H9 (cell line): ENCODE measurements at regions not wholly inside any gene's neighbourhood (a gene's known extent, or its start where the extent isn't known, plus 50 kb on each side); places are given as distances from the start of the nearest gene placed in this dataset.

Source experiments
- DNase-seq: peaks from one replicate; pipeline ENCODE4 v3.0.0-alpha.2; 2017
- H2AFZ ChIP-seq: one replicate; pipeline ENCODE4 v1.6.1; 2013; ENCODE audit warnings: mild to moderate bottlenecking, low read length, control low read depth, moderate library complexity
- H2AK5ac ChIP-seq: 2 replicates; pipeline ENCODE4 v1.6.1; 2013; ENCODE audit warnings: low read length, control low read depth, mixed read lengths; ENCODE audit not compliant: insufficient read length
- H2BK120ac ChIP-seq: one replicate; pipeline ENCODE4 v1.6.1; 2013; ENCODE audit warnings: low read depth, mild to moderate bottlenecking, low read length, control low read depth, inconsistent platforms; ENCODE audit not compliant: poor library complexity, severe bottlenecking
- H2BK12ac ChIP-seq: 2 replicates; pipeline ENCODE4 v1.6.1; 2013; ENCODE audit warnings: low read length, control low read depth, mixed read lengths, low read depth; ENCODE audit not compliant: insufficient read length
- H2BK15ac ChIP-seq: 2 replicates; pipeline ENCODE4 v1.6.1; 2013; ENCODE audit warnings: low read depth, low read length, control low read depth
- H2BK20ac ChIP-seq: one replicate; pipeline ENCODE4 v1.6.1; 2013; ENCODE audit warnings: low read depth, mild to moderate bottlenecking, low read length, control low read depth, inconsistent platforms; ENCODE audit not compliant: poor library complexity, severe bottlenecking
- H2BK5ac ChIP-seq: 2 replicates; pipeline ENCODE4 v1.6.1; 2013; ENCODE audit warnings: low read length, control low read depth, mixed read lengths; ENCODE audit not compliant: insufficient read length
- H3K14ac ChIP-seq: 2 replicates; pipeline ENCODE4 v1.6.1; 2013; ENCODE audit warnings: low read length, control low read depth; ENCODE audit not compliant: insufficient read depth
- H3K18ac ChIP-seq: 2 replicates; pipeline ENCODE4 v1.6.1; 2013; ENCODE audit warnings: low read depth, mild to moderate bottlenecking, mixed read lengths, low read length, control low read depth; ENCODE audit not compliant: insufficient read length
- H3K23ac ChIP-seq: 2 replicates; pipeline ENCODE4 v1.6.1; 2013; ENCODE audit warnings: low read length, control low read depth, mixed read lengths, low read depth; ENCODE audit not compliant: insufficient read length
- H3K23me2 ChIP-seq: 2 replicates; pipeline ENCODE4 v1.6.1; 2013; ENCODE audit warnings: low read depth, mild to moderate bottlenecking, mixed read lengths, low read length, control low read depth; ENCODE audit not compliant: insufficient read length, poor library complexity, severe bottlenecking
- H3K27ac ChIP-seq: 2 replicates; pipeline ENCODE4 v1.5.1; 2013; ENCODE audit warnings: low read length, control low read depth, mixed read lengths, low read depth; ENCODE audit not compliant: insufficient read length
- H3K27me3 ChIP-seq: 2 replicates; pipeline ENCODE4 v1.6.1; 2013; ENCODE audit warnings: low read length, control low read depth, inconsistent platforms; ENCODE audit not compliant: insufficient read depth
- H3K4ac ChIP-seq: 2 replicates; pipeline ENCODE4 v1.6.1; 2013; ENCODE audit warnings: low read depth, mild to moderate bottlenecking, control low read depth, inconsistent platforms, low read length, moderate library complexity
- H3K4me1 ChIP-seq: 2 replicates; pipeline ENCODE4 v1.6.1; 2013; ENCODE audit warnings: low read length, control low read depth, inconsistent platforms; ENCODE audit not compliant: insufficient read depth
- H3K4me2 ChIP-seq: 2 replicates; pipeline ENCODE4 v1.6.1; 2013; ENCODE audit warnings: low read length, control low read depth, mixed read lengths; ENCODE audit not compliant: insufficient read length, insufficient read depth
- H3K56ac ChIP-seq: 2 replicates; pipeline ENCODE4 v1.6.1; 2013; ENCODE audit warnings: low read depth, mild to moderate bottlenecking, mixed read lengths, low read length, control low read depth; ENCODE audit not compliant: insufficient read length
- H3K79me1 ChIP-seq: 2 replicates; pipeline ENCODE4 v1.6.1; 2013; ENCODE audit warnings: low read depth, mild to moderate bottlenecking, moderate library complexity, low read length, control low read depth, inconsistent platforms; ENCODE audit not compliant: insufficient read depth, poor library complexity, severe bottlenecking
- H3K79me2 ChIP-seq: 2 replicates; pipeline ENCODE4 v1.6.1; 2013; ENCODE audit warnings: low read length, control low read depth, inconsistent platforms; ENCODE audit not compliant: insufficient read depth
- H3K9ac ChIP-seq: 2 replicates; pipeline ENCODE4 v1.6.1; 2013; ENCODE audit warnings: low read length, control low read depth, mixed read lengths; ENCODE audit not compliant: insufficient read length; ENCODE audit errors: extremely low read depth
- H3K9me3 ChIP-seq: one replicate; pipeline ENCODE4 v1.6.1; 2013; ENCODE audit warnings: low read depth, low read length, inconsistent platforms; ENCODE audit not compliant: control insufficient read depth
- H3T11ph ChIP-seq: one replicate; pipeline ENCODE4 v1.6.1; 2013; ENCODE audit warnings: mild to moderate bottlenecking, low read length, control low read depth, inconsistent platforms
- H4K20me1 ChIP-seq: one replicate; pipeline ENCODE4 v1.6.1; 2013; ENCODE audit not compliant: control insufficient read depth, insufficient read length, insufficient read depth
- H4K5ac ChIP-seq: 2 replicates; pipeline ENCODE4 v1.6.1; 2013; ENCODE audit warnings: low read depth, mild to moderate bottlenecking, mixed read lengths, low read length, control low read depth; ENCODE audit not compliant: insufficient read length
- H4K8ac ChIP-seq: replicated peaks from 2 replicates; pipeline ENCODE4 v1.6.1; 2013; ENCODE audit warnings: low read length, control low read depth, mixed read lengths, low read depth; ENCODE audit not compliant: insufficient read length
- H4K91ac ChIP-seq: 2 replicates; pipeline ENCODE4 v1.6.1; 2013; ENCODE audit warnings: low read depth, mild to moderate bottlenecking, moderate library complexity, mixed read lengths, low read length, control low read depth; ENCODE audit not compliant: insufficient read length
- H3K27ac Mint-ChIP-seq, 3 experiments: 2 replicates in 2 of 3; 3 replicates in 1 of 3; pipeline ENCODE4 v1.8.0; 2020 to 2021; ENCODE audit warnings: mixed read lengths in 3 of 3, mild to moderate bottlenecking in 1 of 3, moderate library complexity in 1 of 3
- H3K27me3 Mint-ChIP-seq: 2 replicates; pipeline ENCODE4 v1.8.0; 2021; ENCODE audit warnings: low read depth, mild to moderate bottlenecking, moderate library complexity, mixed read lengths
- H3K36me3 Mint-ChIP-seq, 3 experiments: 2 replicates in 2 of 3; 3 replicates in 1 of 3; pipeline ENCODE4 v1.8.0; 2020 to 2021; ENCODE audit warnings: low read depth in 3 of 3, mixed read lengths in 3 of 3; ENCODE audit not compliant: insufficient read depth in 1 of 3
- H3K4me1 Mint-ChIP-seq, 2 experiments: 2 replicates each; pipeline ENCODE4 v1.8.0; 2020; ENCODE audit warnings: mixed read lengths in 2 of 2
- H3K4me3 Mint-ChIP-seq, 2 experiments: 2 replicates in 1 of 2; 3 replicates in 1 of 2; pipeline ENCODE4 v1.8.0; 2020 to 2021; ENCODE audit warnings: mild to moderate bottlenecking in 2 of 2, mixed read lengths in 2 of 2, moderate library complexity in 1 of 2
- H3K9me3 Mint-ChIP-seq, 2 experiments: 2 replicates in 1 of 2; 3 replicates in 1 of 2; pipeline ENCODE4 v1.8.0; 2020; ENCODE audit warnings: mild to moderate bottlenecking in 2 of 2, mixed read lengths in 2 of 2, moderate library complexity in 1 of 2
- CTCF ChIP-seq: fragments of 200-600 bp; sonication (generic); conservative IDR thresholded peaks from 3 replicates; pipeline ENCODE4 v1.8.0; 2021; ENCODE audit warnings: antibody characterized with exemption, mild to moderate bottlenecking
- WGBS: extraction: QIAGEN DNeasy Blood & Tissue Kit; methylation state at CpG from one replicate; pipeline ENCODE4 v1.1.7; 2013; ENCODE audit warnings: missing lambda C conversion rate, low lambda C conversion rate, mixed read lengths; ENCODE audit not compliant: insufficient read length; ENCODE audit errors: extremely low coverage; 5-methylcytosine and 5-hydroxymethylcytosine counted together

GRCh38 chr1:198825254-198825653 is 186.4 kb downstream of the PTPRC start:
- H3K9me3 ChIP-seq: no peaks in the 10 kb centered on the region
- no peak overlapping the region for H3K23ac ChIP-seq
- no peak overlapping the region for H3K27ac Mint-ChIP-seq
- no peaks in the 10 kb centered on the region for H3K4me1 ChIP-seq
- no peak overlapping the region for H2AFZ ChIP-seq
- no peak overlapping the region for H3K4me2 ChIP-seq
- no peaks in the 10 kb centered on the region for H3K79me2 ChIP-seq
- no peak overlapping the region for H3K56ac ChIP-seq
- no peaks in the 10 kb centered on the region for H4K20me1 ChIP-seq
- no peak overlapping the region for H2AK5ac ChIP-seq
- no peak for DNase-seq
- H2BK15ac ChIP-seq: no peak overlapping the region
- H3K79me1 ChIP-seq: no peaks in the 10 kb centered on the region
- no peaks in the 10 kb centered on the region for H3K27me3 ChIP-seq
- TF ChIP-seq CTCF: no peak
- H3K36me3 Mint-ChIP-seq: no peaks in the 10 kb centered on the region
- no peak overlapping the region for H4K91ac ChIP-seq
- no CpG with 5 or more reads among the region's 1 CpG for WGBS
- H4K8ac ChIP-seq: no peak overlapping the region
- no peak overlapping the region for H3K14ac ChIP-seq
- no peak overlapping the region for H2BK120ac ChIP-seq
- no peak overlapping the region for H2BK5ac ChIP-seq
- H3K27ac ChIP-seq: no peak overlapping the region
- H3K9me3 Mint-ChIP-seq: no peaks in the 10 kb centered on the region
- H3K23me2 ChIP-seq: no peaks in the 10 kb centered on the region
- no peak overlapping the region for H2BK20ac ChIP-seq
- no peak overlapping the region for H3K4ac ChIP-seq
- no peak overlapping the region for H4K5ac ChIP-seq
- H3K27me3 Mint-ChIP-seq: no peaks in the 10 kb centered on the region; the same call in 1 of the 2 replicates
- H3K18ac ChIP-seq: no peak overlapping the region
- no peak overlapping the region for H3K9ac ChIP-seq
- H2BK12ac ChIP-seq: no peak overlapping the region
- no peak overlapping the region for H3K4me3 Mint-ChIP-seq
- no peak overlapping the region for H3T11ph ChIP-seq
- peaks cover 3 to 8% of the 10 kb centered on the region in 2 experiments for H3K4me1 Mint-ChIP-seq
